OCI-LY7 (cell line): ENCODE measurements at regions not wholly inside any gene's neighbourhood (a gene's known extent, or its start where the extent isn't known, plus 50 kb on each side); places are given as distances from the start of the nearest gene placed in this dataset.
"Not testable (repeated sequence)": the region's sequence is repeated elsewhere in the genome, so short reads cannot be mapped to it uniquely, and the experiment has no call there.

ENCODE experiments used
- BruUV-seq: library from RNA; stranded (reverse); fragments of 400-500 nt; replicated peaks from 2 replicates; lab custom pipeline; 2021; lab: Mats Ljungman, UMichigan
- CTCF ChIA-PET: fragments of 300-600 bp; sonication (Branson Sonifier 250); formaldehyde crosslinking; loops from one replicate; lab custom pipeline; 2022; ENCODE audit warnings: antibody characterized with exemption; ENCODE audit not compliant: unreplicated experiment; lab: Charles Lee
- POLR2A ChIA-PET: fragments of 300-600 bp; sonication (Branson Sonifier 250); formaldehyde crosslinking; loops from one replicate; lab custom pipeline; 2022; ENCODE audit warnings: antibody characterized with exemption; lab: Charles Lee
- DNase-seq: peaks from one replicate; pipeline ENCODE4 v3.0.0-alpha.2; 2015; ENCODE audit warnings: low spot score
- H2AFZ ChIP-seq: fragments of 200-600 bp; sonication (generic), shearing (Covaris generic); 2 replicates; pipeline ENCODE4 v1.6.1; 2014; ENCODE audit warnings: mild to moderate bottlenecking, antibody characterized with exemption, low read length, moderate library complexity
- H3K27ac ChIP-seq: fragments of 200-600 bp; sonication (generic); 2 replicates; pipeline ENCODE4 v1.5.1; 2014; ENCODE audit warnings: mixed run types, low read depth, mild to moderate bottlenecking, moderate library complexity, low read length, inconsistent platforms; ENCODE audit not compliant: poor library complexity, severe bottlenecking
- H3K36me3 ChIP-seq: fragments of 200-600 bp; sonication (generic); 2 replicates; pipeline ENCODE4 v1.6.1; 2014; ENCODE audit warnings: mild to moderate bottlenecking, antibody characterized with exemption, low read length, moderate library complexity, mixed read lengths; ENCODE audit not compliant: insufficient read depth
- H3K4me1 ChIP-seq: fragments of 200-600 bp; sonication (generic); 2 replicates; pipeline ENCODE4 v1.5.1; 2014; ENCODE audit warnings: mild to moderate bottlenecking, low read length; ENCODE audit not compliant: insufficient read depth, poor library complexity, severe bottlenecking
- H3K4me2 ChIP-seq: fragments of 200-600 bp; sonication (generic); 2 replicates; pipeline ENCODE4 v1.6.1; 2014; ENCODE audit warnings: mild to moderate bottlenecking, low read length
- H3K4me3 ChIP-seq: fragments of 200-600 bp; sonication (generic); 2 replicates; pipeline ENCODE4 v1.5.1; 2014; ENCODE audit warnings: mild to moderate bottlenecking, low read depth, low read length; ENCODE audit not compliant: poor library complexity, severe bottlenecking
- H3K79me2 ChIP-seq: fragments of 200-600 bp; sonication (generic); 2 replicates; pipeline ENCODE4 v1.6.1; 2016; ENCODE audit warnings: low read depth, mild to moderate bottlenecking, low read length, moderate library complexity, mixed read lengths; ENCODE audit not compliant: insufficient read depth
- H3K9me2 ChIP-seq: fragments of 200-600 bp; sonication (generic); 2 replicates; pipeline ENCODE4 v1.6.1; 2016; ENCODE audit warnings: mild to moderate bottlenecking, low read length, mixed read lengths; ENCODE audit not compliant: insufficient read depth
- H3K9me3 ChIP-seq: fragments of 200-600 bp; sonication (generic); 2 replicates; pipeline ENCODE4 v1.6.1; 2014; ENCODE audit warnings: mild to moderate bottlenecking, mixed run types, low read length, mixed read lengths
- H4K20me1 ChIP-seq: fragments of 200-600 bp; sonication (generic); 2 replicates; pipeline ENCODE4 v1.6.1; 2014; ENCODE audit warnings: mild to moderate bottlenecking, antibody characterized with exemption, low read length, moderate library complexity, mixed read lengths; ENCODE audit not compliant: insufficient read depth
- EZH2phosphoT487 ChIP-seq: fragments of 200-600 bp; sonication (generic); IDR thresholded peaks from 2 replicates; pipeline ENCODE4 v1.6.1; 2018; ENCODE audit warnings: low read depth, borderline replicate concordance, mild to moderate bottlenecking, mixed run types, antibody characterized with exemption, low read length, moderate library complexity, mixed read lengths
- intact Hi-C: fragments of 100-400 bp; cut with micrococcal nuclease; formaldehyde crosslinking; loops from one replicate; pipeline ENCODE4 v1.10.0; 2022; ENCODE audit not compliant: unreplicated experiment
- TF ChIP-seq, protein P1 (sequence below): fragments of 200-600 bp; sonication (generic); conservative IDR thresholded peaks from 2 replicates; pipeline ENCODE4 v1.5.1; 2014; ENCODE audit warnings: mild to moderate bottlenecking, antibody characterized with exemption, low read length, moderate library complexity, mixed read lengths

- CTCF ChIA-PET: no interaction called here
- H2AFZ ChIP-seq: no peak overlapping the region
- no peak for DNase-seq
- no peak overlapping the region for H3K4me3 ChIP-seq
- no peaks in the 10 kb centered on the region for H3K79me2 ChIP-seq
- no TSS peak for BruUV-seq
- H3K27ac ChIP-seq: no peak overlapping the region
- POLR2A ChIA-PET: no interaction called here
- H3K36me3 ChIP-seq: no peaks in the 10 kb centered on the region
- H3K9me2 ChIP-seq: no peaks in the 10 kb centered on the region
- H3K4me1 ChIP-seq: no peaks in the 10 kb centered on the region
- intact Hi-C loops: no loop called here
- no peak for TF ChIP-seq EZH2phosphoT487
- TF ChIP-seq, protein P1, sequence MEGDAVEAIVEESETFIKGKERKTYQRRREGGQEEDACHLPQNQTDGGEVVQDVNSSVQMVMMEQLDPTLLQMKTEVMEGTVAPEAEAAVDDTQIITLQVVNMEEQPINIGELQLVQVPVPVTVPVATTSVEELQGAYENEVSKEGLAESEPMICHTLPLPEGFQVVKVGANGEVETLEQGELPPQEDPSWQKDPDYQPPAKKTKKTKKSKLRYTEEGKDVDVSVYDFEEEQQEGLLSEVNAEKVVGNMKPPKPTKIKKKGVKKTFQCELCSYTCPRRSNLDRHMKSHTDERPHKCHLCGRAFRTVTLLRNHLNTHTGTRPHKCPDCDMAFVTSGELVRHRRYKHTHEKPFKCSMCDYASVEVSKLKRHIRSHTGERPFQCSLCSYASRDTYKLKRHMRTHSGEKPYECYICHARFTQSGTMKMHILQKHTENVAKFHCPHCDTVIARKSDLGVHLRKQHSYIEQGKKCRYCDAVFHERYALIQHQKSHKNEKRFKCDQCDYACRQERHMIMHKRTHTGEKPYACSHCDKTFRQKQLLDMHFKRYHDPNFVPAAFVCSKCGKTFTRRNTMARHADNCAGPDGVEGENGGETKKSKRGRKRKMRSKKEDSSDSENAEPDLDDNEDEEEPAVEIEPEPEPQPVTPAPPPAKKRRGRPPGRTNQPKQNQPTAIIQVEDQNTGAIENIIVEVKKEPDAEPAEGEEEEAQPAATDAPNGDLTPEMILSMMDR: no peak
- no peak overlapping the region for H3K4me2 ChIP-seq
- no peaks in the 10 kb centered on the region for H3K9me3 ChIP-seq
- no peaks in the 10 kb centered on the region for H4K20me1 ChIP-seq
Measured at GRCh38 chr20:54793291-54793992, 318.0 kb downstream of the DOK5 start.

- Histone ChIP-seq H3K36me3 (no peaks in the 10 kb centered on the region), H3K4me1 (no peaks in the 10 kb centered on the region), H3K9me2 (no peaks in the 10 kb centered on the region), H3K9me3 (no peaks in the 10 kb centered on the region), H3K27ac (no peak overlapping the region), H3K4me2 (no peak overlapping the region), H3K4me3 (no peak overlapping the region), H4K20me1 (no peaks in the 10 kb centered on the region), H2AFZ (no peak overlapping the region), H3K79me2 (no peaks in the 10 kb centered on the region)
- ChIA-PET POLR2A (no interaction called here), CTCF (no interaction called here)
- intact Hi-C loops: no loop called here
- TF ChIP-seq EZH2phosphoT487: no peak
- TF ChIP-seq, protein P1: no peak
- no peak for DNase-seq
- no TSS peak for BruUV-seq
Measured at GRCh38 chr20:54792688-54793087, 317.3 kb downstream of the DOK5 start.

DNA sequence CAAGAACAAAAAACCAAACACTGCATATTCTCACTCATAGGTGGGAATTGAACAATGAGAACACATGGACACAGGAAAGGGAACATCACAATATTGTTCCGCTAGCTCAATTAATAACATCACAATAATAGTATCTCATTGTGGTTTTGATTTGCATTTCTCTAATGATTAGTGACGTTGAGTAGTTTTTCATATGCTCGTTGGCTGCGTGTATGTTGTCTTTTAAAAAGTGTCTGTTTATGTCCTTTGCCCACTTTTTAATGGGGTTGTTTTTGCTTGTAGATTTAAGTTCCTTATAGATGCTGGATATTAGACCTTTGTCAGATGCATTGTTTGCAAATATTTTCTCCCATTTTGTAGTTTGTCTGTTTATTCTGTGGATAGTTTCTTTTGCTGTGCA lies 312.9 kb downstream of the DOK5 start:
- H3K4me3 ChIP-seq, H2AFZ ChIP-seq, H3K36me3 ChIP-seq, H3K4me1 ChIP-seq, intact Hi-C loops, CTCF ChIA-PET, BruUV-seq, H3K9me3 ChIP-seq, H3K27ac ChIP-seq, H3K79me2 ChIP-seq, H3K4me2 ChIP-seq, DNase-seq, H4K20me1 ChIP-seq, H3K9me2 ChIP-seq, POLR2A ChIA-PET: not testable (repeated sequence)

DNA sequence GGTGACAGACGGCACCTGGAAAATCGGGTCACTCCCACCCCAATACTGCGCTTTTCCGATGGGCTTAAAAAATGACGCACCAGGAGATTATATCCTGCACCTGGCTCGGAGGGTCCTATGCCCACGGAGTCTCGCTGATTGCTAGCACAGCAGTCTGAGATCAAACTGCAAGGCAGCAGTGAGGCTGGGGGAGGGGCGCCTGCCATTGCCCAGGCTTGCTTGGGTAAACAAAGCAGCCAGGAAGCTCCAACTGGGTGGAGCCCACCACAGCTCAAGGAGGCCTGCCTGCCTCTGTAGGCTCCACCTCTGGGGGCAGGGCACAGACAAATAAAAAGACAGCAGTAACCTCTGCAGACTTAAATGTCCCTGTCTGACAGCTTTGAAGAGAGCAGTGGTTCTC lies 307.4 kb downstream of the DOK5 start:
- DNase-seq, H4K20me1 ChIP-seq, H3K9me3 ChIP-seq, POLR2A ChIA-PET, H3K36me3 ChIP-seq, H2AFZ ChIP-seq, H3K4me3 ChIP-seq, H3K9me2 ChIP-seq, H3K27ac ChIP-seq, intact Hi-C loops, H3K4me2 ChIP-seq, CTCF ChIA-PET, H3K79me2 ChIP-seq, H3K4me1 ChIP-seq, BruUV-seq: not testable (repeated sequence)
